NCI-H510A treated with DMSO at 0.1 percent for 48 hours (cell line): ENCODE measurements at regions not wholly inside any gene's neighbourhood (a gene's known extent, or its start where the extent isn't known, plus 50 kb on each side); places are given as distances from the start of the nearest gene placed in this dataset.

Source experiments
- DNase-seq: peaks from one replicate; lab custom pipeline; 2025; lab: John Stamatoyannopoulos, UW

GRCh38 chr5:18967637-18968036 is 1020.4 kb downstream of the CDH18 start:
- DNase-seq, result no peak

- DNase-seq, result no peak
Measured at GRCh38 chr5:18968966-18969365, 1019.0 kb downstream of the CDH18 start.

GRCh38 chr5:18970000-18970399 is 1018.0 kb downstream of the CDH18 start:
- no peak for DNase-seq

- DNase-seq, result no peak
Measured at GRCh38 chr5:18972177-18972576, 1015.8 kb downstream of the CDH18 start.

- no peak for DNase-seq
Measured at GRCh38 chr5:18975624-18976023, 1012.4 kb downstream of the CDH18 start.

- no peak for DNase-seq
Measured at GRCh38 chr5:18977880-18978279, 1010.1 kb downstream of the CDH18 start.

GRCh38 chr5:18984559-18985080 is 1003.4 kb downstream of the CDH18 start:
- no peak for DNase-seq

GRCh38 chr5:18985171-18985758 is 1002.7 kb downstream of the CDH18 start:
- no peak for DNase-seq

- no peak for DNase-seq
Measured at GRCh38 chr5:18987101-18987500, 1000.9 kb downstream of the CDH18 start.

GRCh38 chr5:18990852-18991251 is 997.1 kb downstream of the CDH18 start:
- no peak for DNase-seq

- DNase-seq, result no peak
Measured at GRCh38 chr5:18992264-18992663, 995.7 kb downstream of the CDH18 start.

GRCh38 chr5:18999478-18999877 is 988.5 kb downstream of the CDH18 start:
- no peak for DNase-seq

GRCh38 chr5:19001054-19001453 is 986.9 kb downstream of the CDH18 start:
- DNase-seq, result no peak

- no peak for DNase-seq
Measured at GRCh38 chr5:19001539-19001938, 986.5 kb downstream of the CDH18 start.

GRCh38 chr5:19002111-19002510 is 985.9 kb downstream of the CDH18 start:
- no peak for DNase-seq

- no peak for DNase-seq
Measured at GRCh38 chr5:19018822-19019221, 969.2 kb downstream of the CDH18 start.

- no peak for DNase-seq
Measured at GRCh38 chr5:19031491-19031890, 956.5 kb downstream of the CDH18 start.

GRCh38 chr5:19035816-19036215 is 952.2 kb downstream of the CDH18 start:
- no peak for DNase-seq

GRCh38 chr5:19042106-19042505 is 945.9 kb downstream of the CDH18 start:
- no peak for DNase-seq

GRCh38 chr5:19044311-19044710 is 943.7 kb downstream of the CDH18 start:
- no peak for DNase-seq

- DNase-seq, result no peak
Measured at GRCh38 chr5:19044931-19045695, 942.9 kb downstream of the CDH18 start.

GRCh38 chr5:19047277-19047676 is 940.7 kb downstream of the CDH18 start:
- DNase-seq, result no peak

GRCh38 chr5:19048726-19049125 is 939.3 kb downstream of the CDH18 start:
- DNase-seq, result no peak

- no peak for DNase-seq
Measured at GRCh38 chr5:19058216-19058615, 929.8 kb downstream of the CDH18 start.
